HEK293T (cell line): ENCODE measurements at regions not wholly inside any gene's neighbourhood (a gene's known extent, or its start where the extent isn't known, plus 50 kb on each side); places are given as distances from the start of the nearest gene placed in this dataset.

ENCODE experiments used
- ARNT ChIP-seq: fragments of 450-650 bp; IDR thresholded peaks from 2 replicates; pipeline ENCODE4 v1.6.1; 2017; ENCODE audit warnings: mild to moderate bottlenecking
- BHLHE40 ChIP-seq: fragments of 450-650 bp; IDR thresholded peaks from 2 replicates; pipeline ENCODE4 v1.6.1; 2016; ENCODE audit warnings: mild to moderate bottlenecking, moderate library complexity, borderline replicate concordance
- CTBP1 ChIP-seq: fragments of 450-650 bp; IDR thresholded peaks from 2 replicates; pipeline ENCODE4 v1.6.1; 2016; ENCODE audit warnings: borderline replicate concordance
- FOXM1 ChIP-seq: fragments of 450-650 bp; IDR thresholded peaks from 2 replicates; pipeline ENCODE4 v1.6.1; 2017; ENCODE audit warnings: mild to moderate bottlenecking, borderline replicate concordance
- NFRKB ChIP-seq: fragments of 450-650 bp; IDR thresholded peaks from 2 replicates; pipeline ENCODE4 v1.6.1; 2016; ENCODE audit warnings: mild to moderate bottlenecking, moderate library complexity
- SP1 ChIP-seq: fragments of 450-650 bp; IDR thresholded peaks from 2 replicates; pipeline ENCODE4 v1.6.1; 2017
- SUZ12 ChIP-seq: fragments of 450-650 bp; IDR thresholded peaks from 2 replicates; pipeline ENCODE4 v1.6.1; 2016; ENCODE audit warnings: mild to moderate bottlenecking
- ZNF384 ChIP-seq: fragments of 450-650 bp; IDR thresholded peaks from 2 replicates; pipeline ENCODE4 v1.6.1; 2016

- no peak for TF ChIP-seq SUZ12
- TF ChIP-seq BHLHE40: no peak
- TF ChIP-seq ARNT: no peak
- TF ChIP-seq CTBP1: no peak
- no peak for TF ChIP-seq ZNF384
- TF ChIP-seq SP1: no peak
- TF ChIP-seq FOXM1: no peak
- TF ChIP-seq NFRKB: no peak
These were observed 768.1 kb downstream of the GBE1 start for GRCh38 chr3:80993241-80993945.
